Dermis blood vessel endothelial cell (primary cell): ENCODE measurements at regions not wholly inside any gene's neighbourhood (a gene's known extent, or its start where the extent isn't known, plus 50 kb on each side); places are given as distances from the start of the nearest gene placed in this dataset.
A peak's percentile ranks its signal among the peaks of the same experiment; 100 is the strongest.
"Not testable (repeated sequence)": the region's sequence is repeated elsewhere in the genome, so short reads cannot be mapped to it uniquely, and the experiment has no call there.

Source experiments
- DNase-seq: peaks from one replicate; pipeline ENCODE4 v3.0.0; 2010

- not testable (repeated sequence) for DNase-seq
Measured at GRCh38 chr15:21357056-21357455, 83.2 kb downstream of the POTEB3 start.

- DNase-seq = not testable (repeated sequence)
Measured at GRCh38 chr15:21355944-21356343, 84.4 kb downstream of the POTEB3 start.

GRCh38 chr15:21354597-21354996 is 85.7 kb downstream of the POTEB3 start:
- not testable (repeated sequence) for DNase-seq

GRCh38 chr15:21352670-21353318 is 87.5 kb downstream of the POTEB3 start:
- DNase-seq = not testable (repeated sequence)

- DNase-seq = peak; percentile 0
Measured at GRCh38 chr15:21344960-21345359, 95.3 kb downstream of the POTEB3 start.

- DNase-seq = not testable (repeated sequence)
Measured at GRCh38 chr15:21344500-21344899, 95.8 kb downstream of the POTEB3 start.

- not testable (repeated sequence) for DNase-seq
Measured at GRCh38 chr15:21337028-21337427, 103.3 kb downstream of the POTEB3 start.

GRCh38 chr15:21324720-21325460 is 115.4 kb downstream of the POTEB3 start:
- DNase-seq = not testable (repeated sequence)

GRCh38 chr15:21284353-21284752 is 155.9 kb downstream of the POTEB3 start:
- not testable (repeated sequence) for DNase-seq

GRCh38 chr15:21283210-21283609 is 157.1 kb downstream of the POTEB3 start:
- not testable (repeated sequence) for DNase-seq

GRCh38 chr15:21280272-21280671 is 160.0 kb downstream of the POTEB3 start:
- DNase-seq = not testable (repeated sequence)

GRCh38 chr15:21272176-21272982 is 167.9 kb downstream of the POTEB3 start:
- DNase-seq = not testable (repeated sequence)

- DNase-seq = no peak
Measured at GRCh38 chr15:21271566-21271965, 168.7 kb downstream of the POTEB3 start.

- DNase-seq = no peak
Measured at GRCh38 chr15:21270474-21270873, 169.8 kb downstream of the POTEB3 start.

- not testable (repeated sequence) for DNase-seq
Measured at GRCh38 chr15:21269673-21270072, 170.6 kb downstream of the POTEB3 start.

- no peak for DNase-seq
Measured at GRCh38 chr15:21269121-21269520, 171.2 kb downstream of the POTEB3 start.

- no peak for DNase-seq
Measured at GRCh38 chr15:21268436-21268940, 171.8 kb downstream of the POTEB3 start.

GRCh38 chr15:21267671-21268395 is 172.5 kb downstream of the POTEB3 start:
- no peak for DNase-seq

GRCh38 chr15:21267226-21267625 is 173.1 kb downstream of the POTEB3 start:
- no peak for DNase-seq

GRCh38 chr15:21265628-21266027 is 174.7 kb downstream of the POTEB3 start:
- not testable (repeated sequence) for DNase-seq

- no peak for DNase-seq
Measured at GRCh38 chr15:21262851-21263425, 177.4 kb downstream of the POTEB3 start.
